ENCODE measurements at regions not wholly inside any gene's neighbourhood (a gene's known extent, or its start where the extent isn't known, plus 50 kb on each side); places are given as distances from the start of the nearest gene placed in this dataset.

DNA sequence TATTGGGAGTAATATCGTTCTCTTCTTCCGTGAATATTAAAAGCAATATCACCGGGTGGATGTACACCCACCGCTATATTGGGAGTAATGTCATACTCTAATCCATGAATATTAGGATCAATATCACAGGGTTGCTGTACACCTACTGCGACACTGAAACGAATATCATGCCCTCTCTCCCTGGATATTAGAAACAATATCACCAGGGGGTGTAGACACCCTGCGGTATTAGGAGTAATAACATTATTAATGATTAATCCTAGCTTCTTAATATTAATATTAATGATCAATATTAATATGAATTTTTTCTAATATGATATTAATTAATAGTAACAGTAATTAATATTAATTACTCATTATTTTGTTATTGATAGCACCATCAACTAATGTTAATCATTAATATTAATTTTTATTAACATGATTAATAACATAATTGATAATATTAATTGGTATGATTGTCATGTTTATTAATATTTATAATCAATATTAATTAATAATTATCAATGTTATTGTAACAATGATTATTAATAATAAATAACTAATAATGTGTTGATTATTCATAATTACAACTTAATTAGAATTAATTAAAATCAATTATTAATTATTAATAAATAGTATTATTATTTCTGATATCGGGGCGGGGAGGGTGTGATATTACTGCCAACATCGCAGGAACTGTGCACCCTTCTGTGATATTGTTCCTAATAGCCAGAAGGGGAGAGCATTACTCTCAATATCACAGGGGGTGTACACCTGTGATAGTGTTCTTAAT lies 121.3 kb upstream of the C1GALT1 start:
- Histone ChIP-seq H3K27ac (ENCODE audit: low read length) (no peak overlapping the region), H3K4me1 (ENCODE audit: low read length) (no peaks in the 10 kb centered on the region), H4K20me1 (ENCODE audit: insufficient read depth, low read depth, low read length) (no peaks in the 10 kb centered on the region), H3K27me3 (ENCODE audit: low read length) (no peaks in the 10 kb centered on the region), H2AFZ (ENCODE audit: low read length) (no peak overlapping the region), H3K36me3 (ENCODE audit: insufficient read depth, low read length) (no peaks in the 10 kb centered on the region), H3K9ac (ENCODE audit: low read length) (no peak overlapping the region), H3K9me3 (ENCODE audit: low read length) (no peaks in the 10 kb centered on the region), H3K9me2 (replicated peaks; ENCODE audit: insufficient read depth, low read length) (no peaks in the 10 kb centered on the region), H3K79me2 (ENCODE audit: low read length) (no peaks in the 10 kb centered on the region), H3K4me2 (ENCODE audit: low read depth, low read length, poor library complexity, severe bottlenecking) (no peak overlapping the region), H3K4me3 (ENCODE audit: low read length) (no peak overlapping the region)
- no peak for DNase-seq

DNA sequence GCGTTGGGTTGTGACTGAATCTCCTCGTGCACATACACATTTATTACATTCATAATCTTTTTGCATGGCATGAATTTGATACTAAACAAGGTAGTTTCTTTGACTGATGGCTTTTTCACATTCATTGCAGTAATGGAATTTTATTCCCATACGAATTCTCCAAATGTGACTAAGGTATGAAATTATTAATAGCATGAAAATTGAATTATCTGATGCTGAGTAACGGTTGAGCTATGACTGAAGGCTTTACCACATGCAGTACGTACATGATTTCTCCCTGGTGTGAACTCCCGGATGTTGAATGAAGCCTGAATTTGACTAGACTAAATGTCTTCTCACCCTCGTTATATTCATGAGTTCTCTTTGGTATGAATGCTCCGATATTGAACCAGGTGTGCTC lies 104.4 kb upstream of the C1GALT1 start:
- H4K20me1 ChIP-seq (ENCODE audit: insufficient read depth, low read depth, low read length) = no peaks in the 10 kb centered on the region
- no peaks in the 10 kb centered on the region for H3K36me3 ChIP-seq (ENCODE audit: insufficient read depth, low read length)
- no peaks in the 10 kb centered on the region for H3K9me3 ChIP-seq (ENCODE audit: low read length)
- no peaks in the 10 kb centered on the region for H3K27me3 ChIP-seq (ENCODE audit: low read length)
- no peak overlapping the region for H3K4me3 ChIP-seq (ENCODE audit: low read length)
- H3K79me2 ChIP-seq (ENCODE audit: low read length) = no peaks in the 10 kb centered on the region
- H3K27ac ChIP-seq (ENCODE audit: low read length) = no peak overlapping the region
- H3K4me2 ChIP-seq (ENCODE audit: low read depth, low read length, poor library complexity, severe bottlenecking) = no peak overlapping the region
- no peak overlapping the region for H3K9ac ChIP-seq (ENCODE audit: low read length)
- DNase-seq = no peak
- no peak overlapping the region for H2AFZ ChIP-seq (ENCODE audit: low read length)
- no peaks in the 10 kb centered on the region for H3K9me2 ChIP-seq (replicated peaks; ENCODE audit: insufficient read depth, low read length)
- H3K4me1 ChIP-seq (ENCODE audit: low read length) = no peaks in the 10 kb centered on the region

DNA sequence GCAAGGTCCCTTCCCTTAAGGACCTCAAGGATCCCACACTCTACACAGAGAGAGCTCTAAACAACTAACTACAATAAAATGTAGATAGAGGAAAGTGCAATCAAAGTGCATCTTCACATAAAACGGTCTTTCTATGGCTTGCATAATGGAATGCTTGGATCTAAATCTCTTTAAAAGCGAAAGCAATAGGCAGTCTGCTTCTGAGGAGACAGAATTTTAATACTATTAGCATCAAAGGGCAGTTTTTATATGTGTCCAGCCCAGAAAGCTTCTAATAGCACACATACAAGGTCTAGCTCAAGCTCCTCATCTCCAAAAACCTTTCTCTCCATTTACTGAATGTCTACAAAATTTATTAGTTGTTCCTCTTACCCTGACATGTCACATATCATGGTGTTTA lies 101.5 kb upstream of the C1GALT1 start:
- DNase-seq = no peak
- Histone ChIP-seq H3K79me2 (ENCODE audit: low read length) (no peaks in the 10 kb centered on the region), H3K27me3 (ENCODE audit: low read length) (no peaks in the 10 kb centered on the region), H4K20me1 (ENCODE audit: insufficient read depth, low read depth, low read length) (no peaks in the 10 kb centered on the region), H3K9ac (ENCODE audit: low read length) (no peak overlapping the region), H3K27ac (ENCODE audit: low read length) (no peak overlapping the region), H3K9me2 (replicated peaks; ENCODE audit: insufficient read depth, low read length) (no peaks in the 10 kb centered on the region), H3K4me1 (ENCODE audit: low read length) (no peaks in the 10 kb centered on the region), H3K9me3 (ENCODE audit: low read length) (no peaks in the 10 kb centered on the region), H3K4me3 (ENCODE audit: low read length) (no peak overlapping the region), H2AFZ (ENCODE audit: low read length) (no peak overlapping the region), H3K4me2 (ENCODE audit: low read depth, low read length, poor library complexity, severe bottlenecking) (no peak overlapping the region), H3K36me3 (ENCODE audit: insufficient read depth, low read length) (no peaks in the 10 kb centered on the region)

DNA sequence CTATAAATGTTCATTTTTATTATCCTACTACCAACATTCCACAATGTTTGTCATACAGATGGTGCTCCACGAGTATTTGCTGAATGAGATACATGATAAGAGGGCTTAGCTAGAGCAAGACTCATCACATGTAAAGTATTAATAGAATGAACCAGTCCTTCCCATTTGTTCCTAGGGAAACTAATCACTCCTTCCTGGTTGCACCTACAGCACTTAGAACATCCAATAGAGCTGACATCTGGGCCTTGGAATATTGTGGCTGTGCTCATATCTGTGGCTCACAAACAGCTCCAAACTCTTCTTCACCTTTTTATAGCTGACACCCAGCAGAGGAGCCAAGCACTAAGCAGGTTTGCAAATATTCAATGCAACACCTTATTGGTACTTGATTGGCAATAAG lies 91.9 kb upstream of the C1GALT1 start:
- Histone ChIP-seq H3K4me2 (ENCODE audit: low read depth, low read length, poor library complexity, severe bottlenecking) (no peak overlapping the region), H3K27me3 (ENCODE audit: low read length) (no peaks in the 10 kb centered on the region), H3K4me1 (ENCODE audit: low read length) (no peaks in the 10 kb centered on the region), H3K9me3 (ENCODE audit: low read length) (no peaks in the 10 kb centered on the region), H3K79me2 (ENCODE audit: low read length) (no peaks in the 10 kb centered on the region), H3K9me2 (replicated peaks; ENCODE audit: insufficient read depth, low read length) (no peaks in the 10 kb centered on the region), H3K9ac (ENCODE audit: low read length) (no peak overlapping the region), H2AFZ (ENCODE audit: low read length) (no peak overlapping the region), H3K4me3 (ENCODE audit: low read length) (no peak overlapping the region), H3K36me3 (ENCODE audit: insufficient read depth, low read length) (no peaks in the 10 kb centered on the region), H4K20me1 (ENCODE audit: insufficient read depth, low read depth, low read length) (no peaks in the 10 kb centered on the region), H3K27ac (ENCODE audit: low read length) (no peak overlapping the region)
- no peak for DNase-seq

DNA sequence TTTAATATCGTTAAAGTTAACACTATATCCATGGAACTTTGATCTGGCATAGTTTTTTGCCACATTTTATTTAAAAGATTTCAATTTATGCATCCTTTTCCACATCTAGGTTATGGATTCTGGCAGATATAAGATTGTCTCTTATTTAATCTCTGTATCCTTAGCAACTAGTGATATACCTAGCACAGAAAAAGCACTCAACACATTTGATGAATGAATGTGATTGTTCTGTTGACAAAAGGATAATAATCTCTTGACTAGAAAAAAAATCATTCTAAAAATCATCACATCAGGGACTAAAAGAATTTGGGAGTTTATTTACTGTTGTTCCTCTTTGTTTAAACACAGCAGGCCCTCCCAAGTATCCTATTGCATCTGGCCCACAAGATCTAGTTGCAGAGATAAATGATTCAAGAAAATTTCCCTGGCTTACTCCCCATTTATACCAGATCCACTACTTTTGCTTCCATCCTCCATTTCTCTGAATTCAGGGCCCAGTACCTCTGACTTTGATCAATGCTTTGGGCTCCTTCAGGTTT lies 84.0 kb upstream of the C1GALT1 start:
- Histone ChIP-seq H3K4me2 (ENCODE audit: low read depth, low read length, poor library complexity, severe bottlenecking) (no peak overlapping the region), H3K9me2 (replicated peaks; ENCODE audit: insufficient read depth, low read length) (no peaks in the 10 kb centered on the region), H3K9ac (ENCODE audit: low read length) (no peak overlapping the region), H3K27ac (ENCODE audit: low read length) (no peak overlapping the region), H3K27me3 (ENCODE audit: low read length) (no peaks in the 10 kb centered on the region), H3K4me1 (ENCODE audit: low read length) (no peaks in the 10 kb centered on the region), H2AFZ (ENCODE audit: low read length) (no peak overlapping the region), H3K79me2 (ENCODE audit: low read length) (no peaks in the 10 kb centered on the region), H4K20me1 (ENCODE audit: insufficient read depth, low read depth, low read length) (no peaks in the 10 kb centered on the region), H3K9me3 (ENCODE audit: low read length) (no peaks in the 10 kb centered on the region), H3K36me3 (ENCODE audit: insufficient read depth, low read length) (no peaks in the 10 kb centered on the region), H3K4me3 (ENCODE audit: low read length) (no peak overlapping the region)
- no peak for DNase-seq

DNA sequence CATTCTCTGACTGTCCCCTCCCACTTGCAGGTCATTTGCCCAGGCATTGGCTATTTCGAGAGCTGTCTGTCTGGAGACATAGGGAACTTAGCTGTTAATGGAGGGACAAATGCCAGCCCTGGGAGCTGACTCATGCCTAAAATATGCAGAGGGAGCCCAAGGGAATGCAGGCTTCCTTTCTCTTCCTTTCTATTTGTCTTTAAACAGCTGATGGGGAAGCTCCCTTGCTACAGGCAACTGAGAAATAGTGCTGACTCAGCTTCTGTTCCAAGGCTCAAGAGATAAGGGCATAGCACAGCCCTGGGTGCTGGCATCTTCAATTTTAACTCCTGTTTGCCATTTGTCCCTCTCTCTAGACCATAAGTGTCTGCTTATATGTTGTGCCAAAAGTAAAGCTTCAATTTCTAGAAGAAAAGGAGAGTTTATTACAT lies 82.7 kb upstream of the C1GALT1 start:
- no peaks in the 10 kb centered on the region for H3K27me3 ChIP-seq (ENCODE audit: low read length)
- no peaks in the 10 kb centered on the region for H3K4me1 ChIP-seq (ENCODE audit: low read length)
- H3K9me2 ChIP-seq (replicated peaks; ENCODE audit: insufficient read depth, low read length) = no peaks in the 10 kb centered on the region
- no peaks in the 10 kb centered on the region for H3K36me3 ChIP-seq (ENCODE audit: insufficient read depth, low read length)
- no peak overlapping the region for H3K4me3 ChIP-seq (ENCODE audit: low read length)
- no peaks in the 10 kb centered on the region for H4K20me1 ChIP-seq (ENCODE audit: insufficient read depth, low read depth, low read length)
- DNase-seq = no peak
- no peaks in the 10 kb centered on the region for H3K79me2 ChIP-seq (ENCODE audit: low read length)
- no peaks in the 10 kb centered on the region for H3K9me3 ChIP-seq (ENCODE audit: low read length)
- no peak overlapping the region for H2AFZ ChIP-seq (ENCODE audit: low read length)
- no peak overlapping the region for H3K27ac ChIP-seq (ENCODE audit: low read length)
- no peak overlapping the region for H3K4me2 ChIP-seq (ENCODE audit: low read depth, low read length, poor library complexity, severe bottlenecking)
- no peak overlapping the region for H3K9ac ChIP-seq (ENCODE audit: low read length)

DNA sequence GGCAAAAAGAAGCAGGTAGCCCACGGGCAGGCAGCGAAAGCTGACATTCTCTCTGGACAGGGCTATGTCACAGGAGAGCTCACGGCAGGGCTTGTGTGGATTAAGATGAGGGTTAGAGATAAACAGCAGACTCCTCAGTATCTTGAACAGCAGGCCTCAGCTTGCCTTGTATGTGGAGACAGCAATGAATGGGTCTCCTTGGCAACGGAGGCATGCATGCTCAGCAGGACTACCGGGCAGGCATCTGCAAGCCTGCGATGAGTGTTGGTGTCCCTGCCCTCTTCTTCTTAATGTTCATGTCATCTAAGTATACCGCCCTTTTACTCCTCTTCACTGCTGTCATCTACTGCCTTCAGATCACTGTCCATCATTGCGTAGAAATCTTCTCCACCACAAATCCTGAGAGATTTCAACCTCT lies 81.9 kb upstream of the C1GALT1 start:
- no peaks in the 10 kb centered on the region for H3K9me2 ChIP-seq (replicated peaks; ENCODE audit: insufficient read depth, low read length)
- H3K4me2 ChIP-seq (ENCODE audit: low read depth, low read length, poor library complexity, severe bottlenecking) = no peak overlapping the region
- no peak overlapping the region for H3K9ac ChIP-seq (ENCODE audit: low read length)
- H3K27ac ChIP-seq (ENCODE audit: low read length) = no peak overlapping the region
- H4K20me1 ChIP-seq (ENCODE audit: insufficient read depth, low read depth, low read length) = no peaks in the 10 kb centered on the region
- H3K4me1 ChIP-seq (ENCODE audit: low read length) = no peaks in the 10 kb centered on the region
- no peak overlapping the region for H3K4me3 ChIP-seq (ENCODE audit: low read length)
- no peaks in the 10 kb centered on the region for H3K79me2 ChIP-seq (ENCODE audit: low read length)
- no peaks in the 10 kb centered on the region for H3K9me3 ChIP-seq (ENCODE audit: low read length)
- H3K27me3 ChIP-seq (ENCODE audit: low read length) = no peaks in the 10 kb centered on the region
- H2AFZ ChIP-seq (ENCODE audit: low read length) = no peak overlapping the region
- no peak for DNase-seq
- no peaks in the 10 kb centered on the region for H3K36me3 ChIP-seq (ENCODE audit: insufficient read depth, low read length)

DNA sequence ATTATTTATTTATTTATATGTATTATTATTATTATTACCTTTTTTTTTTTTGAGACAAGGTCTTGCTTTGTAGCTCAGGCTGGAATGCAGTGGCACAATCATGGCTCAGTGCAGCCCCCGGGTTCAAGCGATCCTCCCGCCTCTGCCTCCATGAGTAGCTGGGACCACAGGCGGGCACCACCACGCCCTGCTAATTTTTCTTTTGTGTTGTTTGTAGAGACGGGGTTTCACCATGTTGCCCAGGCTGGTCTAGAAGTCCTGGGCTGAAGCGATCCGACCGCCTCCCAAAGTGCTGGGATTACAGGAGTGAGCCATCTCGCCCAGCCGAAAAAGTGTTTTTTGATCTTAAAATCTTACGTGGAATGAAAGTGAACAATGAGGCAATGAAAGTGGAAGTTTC lies 79.4 kb upstream of the C1GALT1 start:
- H3K36me3 ChIP-seq (ENCODE audit: insufficient read depth, low read length) = no peaks in the 10 kb centered on the region
- H3K27ac ChIP-seq (ENCODE audit: low read length) = no peak overlapping the region
- H3K9me3 ChIP-seq (ENCODE audit: low read length) = no peaks in the 10 kb centered on the region
- H3K4me1 ChIP-seq (ENCODE audit: low read length) = no peaks in the 10 kb centered on the region
- H3K4me3 ChIP-seq (ENCODE audit: low read length) = no peak overlapping the region
- H4K20me1 ChIP-seq (ENCODE audit: insufficient read depth, low read depth, low read length) = no peaks in the 10 kb centered on the region
- H3K79me2 ChIP-seq (ENCODE audit: low read length) = no peaks in the 10 kb centered on the region
- H2AFZ ChIP-seq (ENCODE audit: low read length) = no peak overlapping the region
- no peaks in the 10 kb centered on the region for H3K9me2 ChIP-seq (replicated peaks; ENCODE audit: insufficient read depth, low read length)
- H3K4me2 ChIP-seq (ENCODE audit: low read depth, low read length, poor library complexity, severe bottlenecking) = no peak overlapping the region
- no peaks in the 10 kb centered on the region for H3K27me3 ChIP-seq (ENCODE audit: low read length)
- H3K9ac ChIP-seq (ENCODE audit: low read length) = no peak overlapping the region
- DNase-seq = no peak
